H1 (cell line): ENCODE measurements at regions not wholly inside any gene's neighbourhood (a gene's known extent, or its start where the extent isn't known, plus 50 kb on each side); places are given as distances from the start of the nearest gene placed in this dataset.

Experiments
- BCL11A ChIP-seq, 2 experiments: IDR thresholded peaks; one replicate each; pipeline ENCODE4 v1.6.1; 2011; ENCODE audit warnings: low read depth in 2 of 2, low read length in 2 of 2, mild to moderate bottlenecking in 2 of 2
- KDM4A ChIP-seq: IDR thresholded peaks from one replicate; pipeline ENCODE4 v1.7.1; 2012; ENCODE audit warnings: low read depth, mild to moderate bottlenecking, moderate library complexity, low read length, inconsistent platforms; ENCODE audit not compliant: severe bottlenecking
- RXRA ChIP-seq: IDR thresholded peaks from 2 replicates; pipeline ENCODE4 v1.6.1; 2011; ENCODE audit warnings: low read depth, mild to moderate bottlenecking, low read length, moderate library complexity; ENCODE audit not compliant: insufficient read depth
- SIN3A ChIP-seq, 2 experiments: IDR thresholded peaks in 1 of 2; conservative IDR thresholded peaks in 1 of 2; 2 replicates each; pipeline ENCODE4 v1.6.1; 2011 to 2012; ENCODE audit warnings: low read length in 2 of 2, improper control_type of control experiment in 1 of 2, low read depth in 1 of 2, mild to moderate bottlenecking in 1 of 2
- SIRT6 ChIP-seq: IDR thresholded peaks from one replicate; pipeline ENCODE4 v1.7.1; 2012; ENCODE audit warnings: low read length, inconsistent platforms
- SUZ12 ChIP-seq: fragments of 200-600 bp; sonication (generic); IDR thresholded peaks from 2 replicates; pipeline ENCODE4 v1.6.1; 2012; ENCODE audit warnings: mild to moderate bottlenecking, inconsistent platforms, low read length, moderate library complexity, mixed read lengths
- TF ChIP-seq, protein P1 (sequence below): IDR thresholded peaks from 2 replicates; pipeline ENCODE4 v1.6.1; 2012; ENCODE audit warnings: low read length, inconsistent platforms

DNA sequence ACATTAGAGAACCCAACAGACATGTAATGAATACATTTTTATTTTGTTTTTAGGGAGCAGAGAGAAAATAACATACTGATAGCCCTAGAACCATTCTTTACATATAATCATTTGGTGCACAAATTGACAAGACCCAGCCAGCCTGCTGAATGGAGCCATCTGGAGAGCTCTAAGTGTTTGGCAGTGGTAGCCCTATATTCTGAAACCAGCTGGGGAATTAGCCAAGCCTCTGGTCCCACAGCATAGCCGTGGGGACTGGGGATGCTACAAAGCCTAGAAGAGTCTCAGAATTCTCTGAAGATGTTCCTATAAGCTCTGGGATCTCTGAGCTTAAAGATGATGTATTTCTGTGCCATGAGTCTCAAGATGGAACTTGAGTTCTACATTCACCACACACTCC is 857.3 kb upstream of the AMELY start (continued):
- TF ChIP-seq BCL11A (IDR thresholded peaks at IDR 0.05; ENCODE audit: low read depth in 2 of 2, low read length in 2 of 2) = no peak
- no peak for TF ChIP-seq SIN3A (conservative IDR thresholded peaks at IDR 0.05 in 1 of 2, IDR thresholded peaks at IDR 0.05 in 1 of 2; ENCODE audit: low read depth in 1 of 2, low read length in 2 of 2)
- no peak for TF ChIP-seq SIRT6
- no peak for TF ChIP-seq SUZ12
- no peak for TF ChIP-seq RXRA
- no peak for TF ChIP-seq KDM4A
- TF ChIP-seq, protein P1, sequence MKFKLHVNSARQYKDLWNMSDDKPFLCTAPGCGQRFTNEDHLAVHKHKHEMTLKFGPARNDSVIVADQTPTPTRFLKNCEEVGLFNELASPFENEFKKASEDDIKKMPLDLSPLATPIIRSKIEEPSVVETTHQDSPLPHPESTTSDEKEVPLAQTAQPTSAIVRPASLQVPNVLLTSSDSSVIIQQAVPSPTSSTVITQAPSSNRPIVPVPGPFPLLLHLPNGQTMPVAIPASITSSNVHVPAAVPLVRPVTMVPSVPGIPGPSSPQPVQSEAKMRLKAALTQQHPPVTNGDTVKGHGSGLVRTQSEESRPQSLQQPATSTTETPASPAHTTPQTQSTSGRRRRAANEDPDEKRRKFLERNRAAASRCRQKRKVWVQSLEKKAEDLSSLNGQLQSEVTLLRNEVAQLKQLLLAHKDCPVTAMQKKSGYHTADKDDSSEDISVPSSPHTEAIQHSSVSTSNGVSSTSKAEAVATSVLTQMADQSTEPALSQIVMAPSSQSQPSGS = no peak
- TF ChIP-seq, all 59 proteins: peak for 0
